K562 (cell line): ENCODE measurements at regions not wholly inside any gene's neighbourhood (a gene's known extent, or its start where the extent isn't known, plus 50 kb on each side); places are given as distances from the start of the nearest gene placed in this dataset.

Source experiments
- ATAC-seq: fragments of 200-7000 bp; cut with Tn5 transposase; 3 replicates; pipeline ENCODE4 v1.9.1; 2020; ENCODE audit warnings: moderate library complexity
- BruUV-seq: library from RNA; stranded (reverse); fragments of 400-500 nt; replicated peaks from 2 replicates; lab custom pipeline; 2021; lab: Mats Ljungman, UMichigan
- CTCF ChIA-PET: fragments of 300-600 bp; formaldehyde crosslinking; extraction: SDS; loops from one replicate; lab custom pipeline; 2021; ENCODE audit warnings: low intra/inter-chr PET ratio; lab: Yijun Ruan, JAX
- POLR2A ChIA-PET: fragments of 300-600, 350-650 bp; sonication (Branson Sonifier 250); formaldehyde crosslinking; extraction: SDS; loops from one replicate; lab custom pipeline; 2021; ENCODE audit warnings: antibody characterized with exemption, inconsistent platforms; lab: Yijun Ruan, JAX
- DNase-seq, 4 experiments: peaks; one replicate each; pipeline versions ENCODE4 v3.0.0 to v3.0.0-alpha.2; 2011 to 2018; ENCODE audit warnings: low spot score in 3 of 4, mixed read lengths in 3 of 4; ENCODE audit errors: extremely low read depth in 1 of 4
- FAIRE-seq: peaks from 2 replicates; lab custom pipeline; 2011; peaks lifted over from hg19 to GRCh38; lab: Jason Lieb, UNC
- H2AFZ ChIP-seq: 2 replicates; pipeline ENCODE4 v1.6.0; 2011; ENCODE audit warnings: low read depth, low read length, control low read depth, inconsistent platforms
- H3K27ac ChIP-seq: fragments of 200-600 bp; 3 replicates; pipeline ENCODE4 v1.8.0; 2011; ENCODE audit warnings: low read depth, mild to moderate bottlenecking, control low read depth, inconsistent platforms, low read length, moderate library complexity, mixed read lengths; ENCODE audit errors: extremely low read depth
- H3K27me3 ChIP-seq, 2 experiments: fragments of 300-600 bp in 1 of 2; 2 replicates in 1 of 2; 3 replicates in 1 of 2; pipeline versions ENCODE4 v1.6.0 to v1.8.0; 2011; ENCODE audit warnings: inconsistent platforms in 2 of 2, low read length in 2 of 2, mild to moderate bottlenecking in 1 of 2, mixed read lengths in 1 of 2, moderate library complexity in 1 of 2; ENCODE audit not compliant: control insufficient read depth in 2 of 2, insufficient read depth in 2 of 2
- H3K36me3 ChIP-seq: fragments of 300-600 bp; 3 replicates; pipeline ENCODE4 v1.8.0; 2011; ENCODE audit warnings: mild to moderate bottlenecking, low read length, inconsistent platforms; ENCODE audit not compliant: control insufficient read depth, insufficient read depth
- H3K4me1 ChIP-seq, 2 experiments: fragments of 200-600 bp in 1 of 2; replicated peaks in 1 of 2; 2 replicates in 1 of 2; 3 replicates in 1 of 2; pipeline versions ENCODE4 v1.5.1 to v1.8.0; 2011; ENCODE audit warnings: inconsistent platforms in 2 of 2, low read length in 2 of 2, mild to moderate bottlenecking in 1 of 2, mixed read lengths in 1 of 2, moderate library complexity in 1 of 2; ENCODE audit not compliant: control insufficient read depth in 2 of 2, insufficient read depth in 2 of 2
- H3K4me2 ChIP-seq: 2 replicates; pipeline ENCODE4 v1.6.1; 2011; ENCODE audit warnings: low read length, control low read depth, inconsistent platforms, mixed read lengths; ENCODE audit not compliant: insufficient read depth
- H3K4me3 ChIP-seq: fragments of 200-600 bp; sonication (generic), shearing (Covaris generic); 2 replicates; pipeline ENCODE4 v1.5.1; 2016; ENCODE audit warnings: control low read depth, inconsistent platforms
- H3K79me2 ChIP-seq: fragments of 200-600 bp; 3 replicates; pipeline ENCODE4 v1.8.0; 2011; ENCODE audit warnings: low read length, inconsistent platforms; ENCODE audit not compliant: control insufficient read depth, insufficient read depth
- H3K9ac ChIP-seq, 2 experiments: 2 replicates each; pipeline versions ENCODE4 v1.6.0 to v1.6.1; 2011; ENCODE audit warnings: low read depth in 2 of 2, low read length in 2 of 2, control low read depth in 1 of 2, inconsistent platforms in 1 of 2, mild to moderate bottlenecking in 1 of 2, mixed read lengths in 1 of 2; ENCODE audit not compliant: insufficient read depth in 1 of 2
- H3K9me1 ChIP-seq: one replicate; pipeline ENCODE4 v1.6.0; 2011; ENCODE audit warnings: inconsistent platforms, mild to moderate bottlenecking, low read length, moderate library complexity; ENCODE audit not compliant: control insufficient read depth, insufficient read depth
- H3K9me3 ChIP-seq: replicated peaks from 2 replicates; pipeline ENCODE4 v1.5.1; 2011; ENCODE audit warnings: low read depth, low read length, inconsistent platforms; ENCODE audit not compliant: control insufficient read depth, insufficient read depth
- H4K20me1 ChIP-seq: replicated peaks from 2 replicates; pipeline ENCODE4 v1.6.1; 2011; ENCODE audit warnings: low read length, inconsistent platforms, mixed read lengths; ENCODE audit not compliant: control insufficient read depth, insufficient read depth
- DDX20 ChIP-seq: fragments of 450-650 bp; IDR thresholded peaks from 2 replicates; pipeline ENCODE4 v1.6.1; 2016; ENCODE audit warnings: missing genetic modification characterization, low read depth, mild to moderate bottlenecking, missing compliant biosample characterization, moderate library complexity
- ELK3 ChIP-seq: fragments of 450-650 bp; formaldehyde crosslinking; IDR thresholded peaks from 2 replicates; pipeline ENCODE4 v1.4.0; 2020; ENCODE audit warnings: mild to moderate bottlenecking
- ETV1 ChIP-seq: fragments of 450-650 bp; conservative IDR thresholded peaks from 2 replicates; pipeline ENCODE4 v1.6.1; 2016; ENCODE audit warnings: missing genetic modification characterization, control low read depth, low read depth, missing compliant biosample characterization
- HBP1 ChIP-seq: fragments of 450-650 bp; formaldehyde crosslinking; IDR thresholded peaks from 2 replicates; pipeline ENCODE4 v1.4.0; 2022; ENCODE audit warnings: missing genetic modification characterization
- HDAC6 ChIP-seq: IDR thresholded peaks from 2 replicates; pipeline ENCODE4 v1.6.1; 2012; ENCODE audit warnings: low read depth, mild to moderate bottlenecking, control low read depth, inconsistent platforms, low read length, moderate library complexity
- KLF16 ChIP-seq: IDR thresholded peaks from 2 replicates; pipeline ENCODE4 v1.6.1; 2016; ENCODE audit warnings: antibody characterized with exemption
- MAFF ChIP-seq: IDR thresholded peaks from 2 replicates; pipeline ENCODE4 v1.6.1; 2012; ENCODE audit warnings: low read length, improper control_type of control experiment
- MAFK ChIP-seq: IDR thresholded peaks from 2 replicates; pipeline ENCODE4 v1.6.1; 2011; ENCODE audit warnings: low read length, improper control_type of control experiment
- MCM5 ChIP-seq: fragments of 450-650 bp; IDR thresholded peaks from 2 replicates; pipeline ENCODE4 v1.6.1; 2016; ENCODE audit warnings: low read depth
- MCM7 ChIP-seq, 2 experiments: fragments of 450-650 bp; IDR thresholded peaks; 2 replicates each; pipeline ENCODE4 v1.6.1; 2016 to 2018
- MED1 ChIP-seq: sonication (generic); formaldehyde crosslinking; IDR thresholded peaks from 2 replicates; pipeline ENCODE4 v1.8.1; 2023; ENCODE audit warnings: missing genetic modification reagents, borderline replicate concordance
- PHB2 ChIP-seq: fragments of 450-650 bp; IDR thresholded peaks from 2 replicates; pipeline ENCODE4 v1.6.1; 2017; ENCODE audit warnings: low read depth
- PTTG1 ChIP-seq: fragments of 450-650 bp; IDR thresholded peaks from 2 replicates; pipeline ENCODE4 v1.6.1; 2016; ENCODE audit warnings: low read depth, mild to moderate bottlenecking, missing genetic modification characterization, missing compliant biosample characterization
- SMARCA4 ChIP-seq: fragments of 450-650 bp; IDR thresholded peaks from 2 replicates; pipeline ENCODE4 v1.6.1; 2016
- ZNF274 ChIP-seq: IDR thresholded peaks from 2 replicates; pipeline ENCODE4 v1.6.1; 2011; ENCODE audit warnings: low read depth, mild to moderate bottlenecking, low read length, moderate library complexity, borderline replicate concordance
- WGBS: fragments of 100-300 bp; shearing (Covaris generic); methylation state at CpG from one replicate; pipeline ENCODE4 v1.1.6; 2016; ENCODE audit warnings: low coverage, mixed read lengths; ENCODE audit not compliant: insufficient coverage; ENCODE audit errors: missing lambda C conversion rate; 5-methylcytosine and 5-hydroxymethylcytosine counted together
- in situ Hi-C: fragments of 300-500 bp; cut with MboI; formaldehyde crosslinking; loops from 4 replicates; pipeline ENCODE4 v1.15.0; 2018; ENCODE audit warnings: inconsistent platforms, mixed read lengths
- intact Hi-C: fragments of 100-400 bp; cut with micrococcal nuclease; formaldehyde crosslinking; loops from 2 replicates; pipeline ENCODE4 v1.14.2; 2022

DNA sequence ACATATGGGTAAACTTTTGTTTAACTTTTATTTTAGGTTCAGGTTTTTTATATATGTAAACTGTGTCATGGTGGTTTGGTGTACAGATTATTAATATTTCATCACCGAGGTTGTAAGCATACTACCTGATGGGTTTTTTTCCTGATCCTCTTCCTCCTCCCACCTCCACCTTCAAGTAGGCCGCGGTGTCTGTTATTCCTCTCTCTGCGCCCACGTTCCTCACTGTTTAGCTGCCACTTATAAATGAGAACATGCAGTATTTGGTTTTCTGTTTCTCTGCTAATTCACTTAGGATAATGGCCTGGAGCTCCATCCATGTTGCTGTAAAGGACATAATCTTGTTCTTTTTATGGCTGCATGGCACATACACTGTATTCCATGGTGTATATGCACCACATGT, 1000.0 kb upstream of the CELF2 start (continued):
- no peak for TF ChIP-seq ZNF274
- no peak for TF ChIP-seq SMARCA4
- TF ChIP-seq HDAC6, result no peak
- no peak for TF ChIP-seq ETV1 (tag)
- no peak for TF ChIP-seq MCM7 (IDR thresholded peaks at IDR 0.05)
- TF ChIP-seq MCM5, result no peak
- no peak for TF ChIP-seq ELK3 (CRISPR knock-in tag)
- no peak for TF ChIP-seq KLF16
- TF ChIP-seq PTTG1 (tag), result no peak
- no peak for TF ChIP-seq MED1 (CRISPR knock-in tag)

DNA sequence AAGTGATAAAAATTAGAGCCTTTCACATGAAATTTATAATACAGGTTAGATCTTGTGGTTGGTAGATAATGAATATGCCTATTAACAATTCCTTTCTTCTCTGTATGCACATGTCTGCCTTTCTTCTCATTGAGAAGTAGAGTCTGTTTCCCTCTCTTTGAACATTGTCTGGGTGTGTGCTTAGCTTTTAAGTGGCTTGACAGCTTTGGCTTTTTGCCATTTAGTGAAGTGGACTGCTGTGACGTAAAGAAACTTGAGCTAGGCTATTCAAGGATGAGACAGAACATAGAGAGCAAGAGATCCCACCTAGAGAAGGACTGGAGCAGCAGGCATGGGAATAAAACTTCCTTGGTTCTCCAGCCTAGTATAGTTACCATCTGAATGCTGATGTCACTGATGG, 996.7 kb upstream of the CELF2 start:
- intact Hi-C loops (no loop called here), in situ Hi-C loops (no loop called here)
- Histone ChIP-seq H3K9ac (no peak overlapping the region), H3K4me1 (no peaks in the 10 kb centered on the region), H3K27ac (no peak overlapping the region), H3K9me1 (no peaks in the 10 kb centered on the region), H3K27me3 (no peaks in the 10 kb centered on the region), H2AFZ (no peak overlapping the region), H3K4me2 (no peak overlapping the region), H3K9me3 (no peaks in the 10 kb centered on the region), H3K36me3 (no peaks in the 10 kb centered on the region), H4K20me1 (no peaks in the 10 kb centered on the region), H3K79me2 (no peaks in the 10 kb centered on the region), H3K4me3 (no peak overlapping the region)
- no peak for DNase-seq
- no peak for FAIRE-seq
- POLR2A ChIA-PET, result no interaction called here
- no TSS peak for BruUV-seq
- CTCF ChIA-PET, result no interaction called here
- no peak for ATAC-seq
- 0% methylated on average over 1 of the region's 1 CpG for WGBS
- no peak for TF ChIP-seq MAFK
- TF ChIP-seq PHB2, result no peak
- no peak for TF ChIP-seq MAFF
- no peak for TF ChIP-seq HBP1 (CRISPR knock-in tag)
- no peak for TF ChIP-seq DDX20 (tag)
